Mesendoderm (in vitro differentiated cells): ENCODE measurements at regions not wholly inside any gene's neighbourhood (a gene's known extent, or its start where the extent isn't known, plus 50 kb on each side); places are given as distances from the start of the nearest gene placed in this dataset.
A peak's percentile ranks its signal among the peaks of the same experiment; 100 is the strongest.
"Not testable (repeated sequence)": the region's sequence is repeated elsewhere in the genome, so short reads cannot be mapped to it uniquely, and the experiment has no call there.

Experiments
- DNase-seq: peaks from one replicate; pipeline ENCODE4 v3.0.0; 2013
- H2AK5ac ChIP-seq: 2 replicates; pipeline ENCODE4 v1.6.1; 2013; ENCODE audit warnings: low read length, inconsistent platforms
- H2BK120ac ChIP-seq: 2 replicates; pipeline ENCODE4 v1.6.1; 2013; ENCODE audit warnings: low read depth, mild to moderate bottlenecking, low read length, moderate library complexity, mixed read lengths
- H2BK15ac ChIP-seq: replicated peaks from 2 replicates; pipeline ENCODE4 v1.6.1; 2013; ENCODE audit warnings: low read depth, mild to moderate bottlenecking, moderate library complexity
- H2BK5ac ChIP-seq: 2 replicates; pipeline ENCODE4 v1.6.1; 2013; ENCODE audit warnings: low read length, inconsistent platforms
- H3K18ac ChIP-seq: 2 replicates; pipeline ENCODE4 v1.6.1; 2013; ENCODE audit warnings: mild to moderate bottlenecking, low read length, mixed read lengths
- H3K23ac ChIP-seq: one replicate; pipeline ENCODE4 v1.6.1; 2013; ENCODE audit warnings: low read length
- H3K27ac ChIP-seq: 2 replicates; pipeline ENCODE4 v1.5.1; 2013; ENCODE audit warnings: low read depth, mild to moderate bottlenecking, inconsistent platforms, low read length, moderate library complexity
- H3K27me3 ChIP-seq: 2 replicates; pipeline ENCODE4 v1.6.1; 2013; ENCODE audit warnings: low read length, control low read depth, mild to moderate bottlenecking, inconsistent platforms; ENCODE audit not compliant: insufficient read depth, poor library complexity
- H3K36me3 ChIP-seq: 2 replicates; pipeline ENCODE4 v1.6.1; 2013; ENCODE audit warnings: low read length, inconsistent platforms; ENCODE audit not compliant: control insufficient read depth, insufficient read depth
- H3K4ac ChIP-seq: one replicate; pipeline ENCODE4 v1.6.1; 2013; ENCODE audit warnings: low read depth, mild to moderate bottlenecking, low read length, moderate library complexity
- H3K4me1 ChIP-seq: 2 replicates; pipeline ENCODE4 v1.6.1; 2013; ENCODE audit warnings: low read depth, low read length, inconsistent platforms; ENCODE audit not compliant: control insufficient read depth
- H3K4me2 ChIP-seq: 2 replicates; pipeline ENCODE4 v1.6.1; 2013; ENCODE audit warnings: low read length
- H3K4me3 ChIP-seq: 2 replicates; pipeline ENCODE4 v1.5.1; 2013; ENCODE audit warnings: mild to moderate bottlenecking, low read length
- H3K56ac ChIP-seq: one replicate; pipeline ENCODE4 v1.6.1; 2013; ENCODE audit warnings: low read length
- H3K79me1 ChIP-seq: 2 replicates; pipeline ENCODE4 v1.6.1; 2013; ENCODE audit warnings: low read length, inconsistent platforms
- H3K79me2 ChIP-seq: 2 replicates; pipeline ENCODE4 v1.6.1; 2013; ENCODE audit warnings: mild to moderate bottlenecking, low read length; ENCODE audit not compliant: control insufficient read depth, insufficient read depth
- H3K9ac ChIP-seq: 2 replicates; pipeline ENCODE4 v1.6.1; 2013; ENCODE audit warnings: low read length, inconsistent platforms
- H4K5ac ChIP-seq: one replicate; pipeline ENCODE4 v1.6.1; 2013; ENCODE audit warnings: low read length
- H4K8ac ChIP-seq: one replicate; pipeline ENCODE4 v1.6.1; 2013; ENCODE audit warnings: low read depth, mild to moderate bottlenecking, control low read depth, low read length, moderate library complexity
- WGBS: extraction: QIAGEN DNeasy Blood & Tissue Kit; methylation state at CpG from one replicate; pipeline ENCODE4 v1.1.7; 2013; ENCODE audit warnings: low lambda C conversion rate, missing lambda C conversion rate; ENCODE audit not compliant: insufficient coverage; ENCODE audit errors: extremely low coverage; 5-methylcytosine and 5-hydroxymethylcytosine counted together

DNA sequence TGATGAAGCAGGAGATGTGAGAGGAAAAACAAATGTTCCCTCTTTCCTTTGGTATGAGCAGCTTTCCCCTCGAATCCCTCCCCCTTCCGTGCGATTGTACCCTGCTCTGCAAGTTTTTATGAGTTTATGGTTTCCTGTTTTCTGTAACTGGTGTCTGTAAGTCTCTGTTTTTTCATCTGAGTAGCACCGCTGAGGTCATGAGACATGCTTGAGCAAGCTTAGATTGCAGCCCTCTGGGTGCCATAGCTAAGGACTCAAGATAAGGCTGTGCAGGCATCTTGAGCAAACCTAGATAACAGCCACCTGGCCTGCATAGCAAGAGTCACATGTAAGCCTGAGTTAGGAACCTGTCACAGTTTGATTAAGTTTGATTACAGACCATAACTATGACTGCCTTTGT is 165.2 kb upstream of the TGIF2LX start:
- not testable (repeated sequence) for H2BK15ac ChIP-seq, H3K36me3 ChIP-seq, H3K4me2 ChIP-seq, H3K27me3 ChIP-seq, H3K18ac ChIP-seq, H3K79me2 ChIP-seq, H2BK120ac ChIP-seq, H4K5ac ChIP-seq, H3K4me1 ChIP-seq, H3K23ac ChIP-seq, H3K79me1 ChIP-seq, H4K8ac ChIP-seq, H3K4me3 ChIP-seq, H2BK5ac ChIP-seq, H2AK5ac ChIP-seq, H3K9ac ChIP-seq, H3K27ac ChIP-seq, H3K56ac ChIP-seq, DNase-seq, H3K4ac ChIP-seq
- WGBS = no CpG with 5 or more reads among the region's 4 CpGs

GRCh38 chrX:89757767-89758166 is 163.9 kb upstream of the TGIF2LX start:
- no CpG with 5 or more reads among the region's 1 CpG for WGBS
- not testable (repeated sequence) for H3K4me1 ChIP-seq, H3K9ac ChIP-seq, H3K4me2 ChIP-seq, H3K4me3 ChIP-seq, H4K5ac ChIP-seq, H3K18ac ChIP-seq, H3K56ac ChIP-seq, H3K36me3 ChIP-seq, H2BK120ac ChIP-seq, H2BK5ac ChIP-seq, H3K23ac ChIP-seq, H2BK15ac ChIP-seq, H3K27ac ChIP-seq, H3K79me2 ChIP-seq, H2AK5ac ChIP-seq, H3K27me3 ChIP-seq, H3K79me1 ChIP-seq, H3K4ac ChIP-seq, H4K8ac ChIP-seq
- peak; percentile 10 for DNase-seq

GRCh38 chrX:89759076-89759685 is 162.5 kb upstream of the TGIF2LX start:
- not testable (repeated sequence) for H3K79me2 ChIP-seq, H3K79me1 ChIP-seq, H3K36me3 ChIP-seq, H3K4me3 ChIP-seq, H3K23ac ChIP-seq, H3K4me1 ChIP-seq, H3K27ac ChIP-seq, H3K56ac ChIP-seq, H2BK15ac ChIP-seq, H2AK5ac ChIP-seq, H3K9ac ChIP-seq, H3K27me3 ChIP-seq, H3K18ac ChIP-seq, H4K8ac ChIP-seq, H2BK5ac ChIP-seq, H4K5ac ChIP-seq, H3K4ac ChIP-seq, H3K4me2 ChIP-seq, H2BK120ac ChIP-seq
- WGBS = no CpG with 5 or more reads among the region's 5 CpGs
- DNase-seq = peak; percentile 1

GRCh38 chrX:89771639-89772038 is 150.1 kb upstream of the TGIF2LX start:
- not testable (repeated sequence) for H3K4me3 ChIP-seq, H3K4me1 ChIP-seq
- no CpG with 5 or more reads among the region's 3 CpGs for WGBS

GRCh38 chrX:89811440-89811839 is 110.3 kb upstream of the TGIF2LX start:
- H3K36me3 ChIP-seq, H3K9ac ChIP-seq, H2BK15ac ChIP-seq, H3K27ac ChIP-seq, H3K4me2 ChIP-seq, H3K79me1 ChIP-seq, H2BK5ac ChIP-seq, H2AK5ac ChIP-seq, H3K4ac ChIP-seq, H3K79me2 ChIP-seq, H3K4me1 ChIP-seq, DNase-seq, H3K23ac ChIP-seq, H4K5ac ChIP-seq, H3K27me3 ChIP-seq, H2BK120ac ChIP-seq, H3K18ac ChIP-seq, H3K4me3 ChIP-seq, H4K8ac ChIP-seq, H3K56ac ChIP-seq: not testable (repeated sequence)
- WGBS = no CpG with 5 or more reads among the region's 3 CpGs

More at GRCh38 chrX:89771639-89772038, 150.1 kb upstream of the TGIF2LX start:
- H3K23ac ChIP-seq, H3K9ac ChIP-seq, H4K5ac ChIP-seq, H3K27ac ChIP-seq, H2AK5ac ChIP-seq, H2BK5ac ChIP-seq, H3K27me3 ChIP-seq, H3K79me2 ChIP-seq, H3K36me3 ChIP-seq, H4K8ac ChIP-seq, H2BK120ac ChIP-seq, H3K79me1 ChIP-seq, H3K18ac ChIP-seq, H3K4ac ChIP-seq, H2BK15ac ChIP-seq, H3K56ac ChIP-seq, DNase-seq, H3K4me2 ChIP-seq: not testable (repeated sequence)

DNA sequence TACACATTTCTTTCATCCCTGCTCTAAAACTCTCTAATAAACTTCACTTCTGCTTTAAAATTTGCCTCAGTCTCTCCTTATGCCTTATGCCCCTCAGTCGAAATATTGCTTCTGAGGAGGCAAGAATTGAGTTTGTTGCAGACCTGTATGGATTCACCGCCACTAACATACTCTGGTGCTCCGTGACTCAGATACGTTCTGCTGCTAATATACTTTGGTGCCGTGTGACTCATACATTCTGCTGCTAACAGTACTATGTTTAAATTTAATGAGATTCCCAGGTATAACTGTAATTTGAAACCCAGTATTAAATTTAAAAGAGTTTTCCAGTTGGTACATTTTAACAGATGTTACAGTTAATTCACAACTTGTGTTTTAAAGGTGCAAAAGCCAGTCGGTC is 82.0 kb upstream of the TGIF2LX start:
- H3K23ac ChIP-seq, H3K56ac ChIP-seq, H3K18ac ChIP-seq, H3K79me2 ChIP-seq, DNase-seq, H4K8ac ChIP-seq, H3K4me3 ChIP-seq, H4K5ac ChIP-seq, H3K4me2 ChIP-seq, H3K27me3 ChIP-seq, H3K9ac ChIP-seq, H3K4ac ChIP-seq, H2BK5ac ChIP-seq, H2AK5ac ChIP-seq, H3K27ac ChIP-seq, H3K4me1 ChIP-seq, H2BK15ac ChIP-seq, H3K79me1 ChIP-seq, H2BK120ac ChIP-seq, H3K36me3 ChIP-seq: not testable (repeated sequence)
- no CpG with 5 or more reads among the region's 6 CpGs for WGBS
